Loucy (cell line): ENCODE measurements at regions not wholly inside any gene's neighbourhood (a gene's known extent, or its start where the extent isn't known, plus 50 kb on each side); places are given as distances from the start of the nearest gene placed in this dataset.

Experiments
- EZH2phosphoT487 ChIP-seq: fragments of 200-600 bp; IDR thresholded peaks from 2 replicates; pipeline ENCODE4 v1.6.1; 2018; ENCODE audit warnings: antibody characterized with exemption, mild to moderate bottlenecking, moderate library complexity, borderline replicate concordance
- TF ChIP-seq, protein P1 (sequence below): fragments of 200-600 bp; sonication (generic); conservative IDR thresholded peaks from 2 replicates; pipeline ENCODE4 v1.5.1; 2014; ENCODE audit warnings: mild to moderate bottlenecking, antibody characterized with exemption, low read length

DNA sequence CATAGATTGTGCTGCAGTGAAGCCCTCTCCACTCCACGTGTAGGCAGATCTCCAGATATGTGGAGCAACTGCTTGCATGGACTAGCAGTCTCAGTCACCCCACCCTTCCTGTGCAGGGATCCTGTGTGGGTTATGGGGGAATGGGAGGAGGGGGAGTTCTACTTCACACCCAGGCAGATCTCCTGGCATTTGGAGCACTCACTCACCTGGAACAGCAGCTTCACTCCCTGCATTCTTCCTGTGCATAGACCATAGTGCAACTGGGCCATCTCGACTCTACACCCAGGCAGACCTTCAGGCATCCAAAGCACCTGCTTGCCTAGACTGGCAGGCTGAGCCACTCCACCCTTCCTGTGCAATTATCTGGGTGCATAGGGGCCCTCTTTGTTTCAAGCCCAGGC, 96.0 kb upstream of the PCED1B start:
- TF ChIP-seq, protein P1, sequence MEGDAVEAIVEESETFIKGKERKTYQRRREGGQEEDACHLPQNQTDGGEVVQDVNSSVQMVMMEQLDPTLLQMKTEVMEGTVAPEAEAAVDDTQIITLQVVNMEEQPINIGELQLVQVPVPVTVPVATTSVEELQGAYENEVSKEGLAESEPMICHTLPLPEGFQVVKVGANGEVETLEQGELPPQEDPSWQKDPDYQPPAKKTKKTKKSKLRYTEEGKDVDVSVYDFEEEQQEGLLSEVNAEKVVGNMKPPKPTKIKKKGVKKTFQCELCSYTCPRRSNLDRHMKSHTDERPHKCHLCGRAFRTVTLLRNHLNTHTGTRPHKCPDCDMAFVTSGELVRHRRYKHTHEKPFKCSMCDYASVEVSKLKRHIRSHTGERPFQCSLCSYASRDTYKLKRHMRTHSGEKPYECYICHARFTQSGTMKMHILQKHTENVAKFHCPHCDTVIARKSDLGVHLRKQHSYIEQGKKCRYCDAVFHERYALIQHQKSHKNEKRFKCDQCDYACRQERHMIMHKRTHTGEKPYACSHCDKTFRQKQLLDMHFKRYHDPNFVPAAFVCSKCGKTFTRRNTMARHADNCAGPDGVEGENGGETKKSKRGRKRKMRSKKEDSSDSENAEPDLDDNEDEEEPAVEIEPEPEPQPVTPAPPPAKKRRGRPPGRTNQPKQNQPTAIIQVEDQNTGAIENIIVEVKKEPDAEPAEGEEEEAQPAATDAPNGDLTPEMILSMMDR = no peak
- TF ChIP-seq EZH2phosphoT487 = no peak
